Activated naive CD8-positive, alpha-beta T cell treated with anti-CD3 and anti-CD28 coated beads, Interleukin-2, amount 10 ng/mL, durations not matched to agents 7 days and 5 days (primary cell): ENCODE measurements at regions not wholly inside any gene's neighbourhood (a gene's known extent, or its start where the extent isn't known, plus 50 kb on each side); places are given as distances from the start of the nearest gene placed in this dataset.

ENCODE experiments used
- ATAC-seq: fragments of 150-1000 bp; cut with Tn5 transposase; one replicate; pipeline ENCODE4 v1.10.0; 2021; ENCODE audit warnings: low read depth, moderate library complexity
- POLR2A ChIA-PET: fragments of 350-600 bp; sonication (Branson Sonifier 250); formaldehyde crosslinking; loops from one replicate; lab custom pipeline; 2021; ENCODE audit warnings: antibody characterized with exemption; lab: Charles Lee
- DNase-seq: peaks from one replicate; pipeline ENCODE4 v3.0.0; 2021
- H3K27ac Mint-ChIP-seq: one replicate; pipeline ENCODE4 v1.8.0; 2022; ENCODE audit warnings: mild to moderate bottlenecking, mixed read lengths
- H3K27me3 Mint-ChIP-seq: one replicate; pipeline ENCODE4 v1.8.0; 2022; ENCODE audit warnings: mild to moderate bottlenecking, moderate library complexity, mixed read lengths
- H3K36me3 Mint-ChIP-seq: one replicate; pipeline ENCODE4 v1.8.0; 2021; ENCODE audit warnings: mild to moderate bottlenecking, mixed read lengths
- H3K4me1 Mint-ChIP-seq: one replicate; pipeline ENCODE4 v1.8.0; 2021; ENCODE audit warnings: mixed read lengths
- H3K4me3 Mint-ChIP-seq: one replicate; pipeline ENCODE4 v1.8.0; 2022; ENCODE audit warnings: mild to moderate bottlenecking, moderate library complexity, mixed read lengths
- H3K9me3 Mint-ChIP-seq: one replicate; pipeline ENCODE4 v1.8.0; 2021; ENCODE audit warnings: mixed read lengths

DNA sequence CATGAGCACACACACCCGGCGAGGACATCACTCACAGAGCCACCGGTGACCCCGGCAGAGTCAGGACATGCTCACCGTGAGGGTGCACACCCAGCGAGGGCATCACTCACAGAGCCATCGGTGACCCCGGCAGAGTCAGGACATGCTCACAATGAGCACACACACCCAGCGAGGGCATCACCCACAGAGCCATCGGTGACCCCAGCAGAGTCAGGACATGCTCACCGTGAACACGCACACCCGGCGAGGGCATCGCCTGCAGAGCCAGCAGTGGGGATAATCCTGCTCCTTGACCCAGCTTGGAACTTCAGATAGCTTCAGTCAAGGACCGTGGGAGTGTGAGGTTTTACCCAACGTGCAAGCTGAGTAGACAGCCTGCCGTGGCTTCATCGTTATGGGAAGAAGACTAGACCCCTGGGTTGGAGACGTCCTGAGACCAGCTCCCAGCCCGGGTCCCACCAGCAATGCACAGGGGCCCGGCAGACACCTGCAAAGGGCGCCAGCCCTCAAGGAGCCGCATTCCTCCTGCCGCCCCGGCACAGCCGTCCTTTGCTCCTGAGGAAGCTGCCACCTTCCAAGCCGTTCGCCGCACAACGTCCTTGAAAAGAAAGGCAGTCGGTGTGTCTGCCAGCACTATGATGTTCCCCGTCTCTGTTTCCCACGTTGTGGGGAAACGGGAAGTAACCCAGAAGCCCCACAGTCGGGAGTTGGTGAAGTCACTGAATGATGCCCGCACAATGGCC is 192.3 kb downstream of the DLL1 start:
- POLR2A ChIA-PET = no interaction called here
- peaks cover 15% of the 10 kb centered on the region for H3K27me3 Mint-ChIP-seq
- no peak for DNase-seq
- H3K4me1 Mint-ChIP-seq = peaks cover 3% of the 10 kb centered on the region
- no peak overlapping the region for H3K27ac Mint-ChIP-seq
- ATAC-seq = no peak
- no peak overlapping the region for H3K4me3 Mint-ChIP-seq
- peaks cover 6% of the 10 kb centered on the region for H3K9me3 Mint-ChIP-seq
- H3K36me3 Mint-ChIP-seq = peaks cover 7% of the 10 kb centered on the region

DNA sequence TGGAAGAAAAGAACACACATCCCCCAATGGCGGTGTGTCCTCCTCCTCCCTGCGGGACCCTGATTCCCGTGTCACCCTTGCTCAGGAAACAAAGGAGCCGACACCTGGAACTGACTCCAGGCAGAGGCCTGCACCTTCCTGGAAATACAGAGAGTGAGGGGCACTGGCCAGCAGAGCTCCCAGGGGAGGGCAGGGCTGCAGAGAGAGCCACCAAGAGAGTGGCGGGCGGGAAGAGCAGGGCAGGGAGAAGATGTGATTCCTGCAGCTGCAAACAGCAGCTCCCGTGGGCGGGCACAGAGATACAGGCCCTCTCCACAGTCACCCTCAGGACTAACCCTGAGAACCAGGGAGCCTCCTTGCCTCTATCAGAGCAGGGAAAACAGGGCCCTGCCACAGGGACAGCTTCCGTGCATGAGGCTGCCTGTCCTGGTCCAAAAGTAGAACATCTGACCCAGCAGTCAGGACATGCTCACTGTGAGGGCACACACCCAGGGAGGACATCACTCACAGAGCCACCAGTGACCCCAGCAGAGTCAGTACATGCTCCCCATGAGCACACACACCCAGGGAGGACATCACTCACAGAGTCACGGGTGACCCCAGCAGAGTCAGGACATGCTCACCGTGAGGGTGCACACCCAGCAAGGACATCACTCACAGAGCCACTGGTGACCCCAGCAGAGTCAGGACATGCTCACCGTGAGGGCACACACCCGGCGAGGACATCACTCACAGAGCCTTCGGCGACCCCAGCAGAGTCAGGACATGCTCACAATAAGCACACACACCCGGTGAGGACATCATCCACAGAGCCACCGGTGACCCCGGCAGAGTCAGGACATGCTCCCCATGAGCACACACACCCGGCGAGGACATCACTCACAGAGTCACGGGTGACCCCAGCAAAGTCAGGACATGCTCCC is 193.1 kb downstream of the DLL1 start:
- Mint-ChIP-seq H3K27me3 (peaks cover 15% of the 10 kb centered on the region), H3K27ac (peak overlapping the region; percentile 33), H3K9me3 (peaks cover 6% of the 10 kb centered on the region), H3K36me3 (peaks cover 7% of the 10 kb centered on the region), H3K4me1 (peaks cover 2% of the 10 kb centered on the region), H3K4me3 (no peak overlapping the region)
- no peak for DNase-seq
- ATAC-seq = no peak
- POLR2A ChIA-PET = interaction anchor here (0.9 kb wide), 1 partner anchor 10 kb away, joined by 3 read pairs; no protein-coding TSS in a partner anchor

DNA sequence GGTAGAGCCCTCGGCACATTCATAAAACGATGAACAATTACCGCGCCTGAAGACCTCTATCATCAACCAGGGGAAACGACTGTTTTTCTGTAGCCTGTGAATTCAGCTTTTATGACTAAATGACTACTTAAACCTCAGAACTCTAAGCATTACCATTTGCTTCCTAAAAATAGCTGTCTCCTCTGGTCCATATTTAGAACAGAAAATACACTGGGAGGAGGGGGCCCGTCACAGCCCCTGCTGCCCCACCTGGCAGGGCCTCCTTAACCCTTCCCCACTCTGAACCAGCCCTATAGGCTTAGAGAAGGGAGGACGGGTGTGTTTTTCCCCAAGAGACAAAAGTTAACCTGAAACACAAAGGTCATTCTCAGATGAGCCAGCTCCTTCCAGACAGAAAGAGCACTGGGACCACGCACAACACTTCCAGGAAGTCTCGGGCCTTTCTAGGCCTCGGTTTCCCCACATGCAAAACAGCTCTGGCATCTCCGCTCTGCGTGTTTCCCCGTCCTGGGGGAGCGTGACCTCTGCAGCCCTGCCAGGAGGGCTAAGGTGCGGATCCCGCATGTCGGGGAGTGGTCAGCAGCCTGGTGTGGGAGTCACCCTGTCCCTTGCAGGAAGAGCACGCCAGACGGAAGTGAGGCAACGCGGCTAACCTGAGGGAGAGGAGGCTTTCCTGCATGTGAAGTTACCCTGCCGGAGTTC is 193.9 kb downstream of the DLL1 start:
- H3K4me1 Mint-ChIP-seq = peaks cover 2% of the 10 kb centered on the region
- H3K9me3 Mint-ChIP-seq = peaks cover 4% of the 10 kb centered on the region
- DNase-seq (no peak), ATAC-seq (no peak)
- no peak overlapping the region for H3K27ac Mint-ChIP-seq
- H3K36me3 Mint-ChIP-seq = peaks cover 7% of the 10 kb centered on the region
- peaks cover 15% of the 10 kb centered on the region for H3K27me3 Mint-ChIP-seq
- POLR2A ChIA-PET = interaction anchor here (0.9 kb wide), 1 partner anchor 9 kb away, joined by 3 read pairs; no protein-coding TSS in a partner anchor
- no peak overlapping the region for H3K4me3 Mint-ChIP-seq

- Mint-ChIP-seq H3K27ac (no peak overlapping the region), H3K27me3 (peaks cover 15% of the 10 kb centered on the region), H3K4me1 (peaks cover 2% of the 10 kb centered on the region), H3K9me3 (peaks cover 4% of the 10 kb centered on the region), H3K4me3 (no peak overlapping the region), H3K36me3 (peaks cover 7% of the 10 kb centered on the region)
- DNase-seq (no peak), ATAC-seq (no peak)
- POLR2A ChIA-PET = interaction anchor here (0.7 kb wide), 1 partner anchor 106 kb away, joined by 3 read pairs; no protein-coding TSS in a partner anchor
Measured at GRCh38 chr6:170096191-170096802, 194.6 kb downstream of the DLL1 start.

GRCh38 chr6:170095273-170095981 is 195.5 kb downstream of the DLL1 start:
- H3K4me1 Mint-ChIP-seq = peaks cover 8% of the 10 kb centered on the region
- no peak overlapping the region for H3K4me3 Mint-ChIP-seq
- POLR2A ChIA-PET = interaction anchor here (0.7 kb wide), 1 partner anchor 105 kb away, joined by 3 read pairs; no protein-coding TSS in a partner anchor
- peaks cover 13% of the 10 kb centered on the region for H3K27me3 Mint-ChIP-seq
- H3K36me3 Mint-ChIP-seq = peaks cover 5% of the 10 kb centered on the region
- DNase-seq = no peak
- peaks cover 1% of the 10 kb centered on the region for H3K9me3 Mint-ChIP-seq
- H3K27ac Mint-ChIP-seq = no peak overlapping the region
- no peak for ATAC-seq

DNA sequence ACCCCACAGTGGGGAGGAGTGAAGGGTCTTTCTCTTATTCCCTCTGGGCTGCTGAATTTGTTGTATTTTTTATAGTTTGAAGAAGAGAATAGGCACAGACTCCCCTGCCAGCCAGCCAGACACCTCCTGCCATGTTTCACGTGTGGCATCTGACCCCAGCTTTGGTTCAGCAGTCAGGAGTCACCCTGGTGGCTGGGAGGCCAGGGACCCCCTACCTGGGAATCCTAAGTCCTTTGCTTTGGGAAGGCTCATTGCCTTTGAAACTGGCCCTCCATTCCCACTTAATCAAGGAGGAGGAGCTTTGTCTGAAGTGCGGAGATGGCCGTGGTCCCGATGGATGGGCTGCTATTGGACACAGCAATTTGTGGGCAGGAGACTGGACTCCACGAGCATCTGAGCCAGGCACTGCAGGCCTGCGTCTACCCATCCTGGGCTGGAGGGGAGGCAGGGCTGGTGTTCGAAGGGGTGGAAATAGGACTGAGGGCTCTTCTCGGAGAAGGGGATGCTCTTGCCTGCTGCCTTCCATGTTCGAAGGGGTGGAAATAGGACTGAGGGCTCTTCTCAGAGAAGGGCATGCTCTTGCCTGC is 196.1 kb downstream of the DLL1 start:
- no peak for ATAC-seq
- POLR2A ChIA-PET = no interaction called here
- peaks cover 5% of the 10 kb centered on the region for H3K36me3 Mint-ChIP-seq
- peaks cover 11% of the 10 kb centered on the region for H3K27me3 Mint-ChIP-seq
- no peak for DNase-seq
- H3K4me1 Mint-ChIP-seq = peaks cover 15% of the 10 kb centered on the region
- no peak overlapping the region for H3K4me3 Mint-ChIP-seq
- H3K27ac Mint-ChIP-seq = no peak overlapping the region
- H3K9me3 Mint-ChIP-seq = no peaks in the 10 kb centered on the region

- Mint-ChIP-seq H3K27me3 (peaks cover 8% of the 10 kb centered on the region), H3K27ac (no peak overlapping the region), H3K4me1 (peaks cover 22% of the 10 kb centered on the region), H3K4me3 (no peak overlapping the region), H3K9me3 (no peaks in the 10 kb centered on the region), H3K36me3 (peaks cover 6% of the 10 kb centered on the region)
- DNase-seq = no peak
- POLR2A ChIA-PET = interaction anchor here (1.9 kb wide), 1 partner anchor 54 kb away, joined by 9 read pairs; no protein-coding TSS in a partner anchor
- no peak for ATAC-seq
Measured at GRCh38 chr6:170093658-170094596, 197.0 kb downstream of the DLL1 start.

DNA sequence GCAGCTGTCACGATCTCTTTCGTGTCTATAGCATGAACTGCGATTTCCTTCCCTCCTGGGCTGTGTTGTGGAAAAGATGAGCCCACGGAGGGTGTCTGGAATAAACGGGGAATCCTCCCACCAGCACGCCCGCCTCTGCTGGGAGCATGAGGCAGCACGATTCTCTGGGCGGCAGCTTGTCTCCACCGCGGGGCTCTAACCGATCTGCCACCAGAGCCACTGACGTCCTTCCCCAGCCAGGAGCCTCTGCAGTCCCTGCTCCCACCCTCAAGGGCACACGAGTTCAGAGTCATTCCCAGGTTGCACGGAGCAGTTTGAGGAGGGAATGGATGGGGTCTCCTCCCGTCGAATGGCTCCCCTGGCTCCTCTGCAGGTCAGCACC is 197.6 kb downstream of the DLL1 start:
- Mint-ChIP-seq H3K4me1 (peaks cover 22% of the 10 kb centered on the region), H3K36me3 (peaks cover 6% of the 10 kb centered on the region), H3K9me3 (no peaks in the 10 kb centered on the region), H3K27ac (no peak overlapping the region), H3K4me3 (no peak overlapping the region), H3K27me3 (peaks cover 8% of the 10 kb centered on the region)
- ATAC-seq (no peak), DNase-seq (no peak)
- POLR2A ChIA-PET = interaction anchor here (1.9 kb wide), 1 partner anchor 54 kb away, joined by 9 read pairs; no protein-coding TSS in a partner anchor

- H3K4me1 Mint-ChIP-seq = peaks cover 26% of the 10 kb centered on the region
- ATAC-seq = no peak
- POLR2A ChIA-PET = interaction anchor here (1.9 kb wide), 1 partner anchor 55 kb away, joined by 9 read pairs; no protein-coding TSS in a partner anchor
- no peak overlapping the region for H3K27ac Mint-ChIP-seq
- H3K4me3 Mint-ChIP-seq = no peak overlapping the region
- H3K27me3 Mint-ChIP-seq = peaks cover 6% of the 10 kb centered on the region
- H3K36me3 Mint-ChIP-seq = peaks cover 8% of the 10 kb centered on the region
- H3K9me3 Mint-ChIP-seq = no peaks in the 10 kb centered on the region
- no peak for DNase-seq
Measured at GRCh38 chr6:170092826-170093225, 198.1 kb downstream of the DLL1 start.

DNA sequence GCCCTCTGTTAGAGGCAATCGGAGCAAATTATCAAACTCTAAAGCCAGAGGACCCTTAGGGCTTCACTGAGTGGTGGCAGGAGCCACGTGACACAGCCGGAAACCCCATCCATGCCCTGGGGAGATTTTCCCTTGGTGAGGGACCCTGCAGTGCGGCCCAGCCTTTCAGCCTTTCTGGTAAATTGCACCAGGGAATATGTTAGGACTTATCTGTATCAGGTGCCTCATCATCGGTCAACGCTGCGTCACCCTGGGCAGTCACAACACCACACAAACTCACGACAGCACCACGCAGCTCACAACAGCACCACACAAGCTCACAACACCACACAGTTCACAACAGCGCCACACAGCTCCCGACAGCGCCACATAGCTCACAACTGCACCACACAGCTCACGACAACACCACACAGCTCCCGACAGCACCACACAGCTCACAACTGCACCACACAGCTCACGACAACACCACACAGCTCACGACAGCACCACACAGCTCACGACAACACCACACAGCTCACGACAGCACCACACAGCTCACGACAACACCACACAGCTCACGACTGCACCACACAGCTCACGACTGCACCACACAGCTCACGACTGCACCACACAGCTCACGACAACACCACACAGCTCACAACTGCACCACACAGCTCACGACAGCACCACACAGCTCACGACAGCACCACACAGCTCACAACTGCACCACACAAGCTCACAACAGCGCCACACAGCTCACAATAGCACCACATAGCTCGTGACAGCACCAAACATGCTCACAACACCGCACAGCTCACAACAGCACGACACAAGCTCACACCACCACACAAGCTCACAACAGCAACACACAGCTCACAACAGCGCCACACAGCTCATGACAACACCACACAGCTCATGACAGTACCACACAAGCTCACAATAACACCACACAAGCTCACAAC is 199.0 kb downstream of the DLL1 start:
- no peak overlapping the region for H3K27ac Mint-ChIP-seq
- H3K9me3 Mint-ChIP-seq = no peaks in the 10 kb centered on the region
- peaks cover 27% of the 10 kb centered on the region for H3K4me1 Mint-ChIP-seq
- DNase-seq (no peak), ATAC-seq (no peak)
- H3K36me3 Mint-ChIP-seq = peaks cover 8% of the 10 kb centered on the region
- H3K27me3 Mint-ChIP-seq = peaks cover 4% of the 10 kb centered on the region
- H3K4me3 Mint-ChIP-seq = no peak overlapping the region
- POLR2A ChIA-PET = interaction anchor here (0.8 to 1.9 kb wide), 2 partner anchors 53 to 56 kb away, joined by 3 to 9 read pairs; no protein-coding TSS in a partner anchor
